ENCODE measurements at regions not wholly inside any gene's neighbourhood (a gene's known extent, or its start where the extent isn't known, plus 50 kb on each side); places are given as distances from the start of the nearest gene placed in this dataset.

- DNase-seq (ENCODE audit: low spot score): no peak
These were observed 738.1 kb downstream of the QKI start for GRCh38 chr6:164152611-164153010.

GRCh38 chr6:164151161-164152120, 736.9 kb downstream of the QKI start:
- no peak for DNase-seq (ENCODE audit: low spot score)

DNA sequence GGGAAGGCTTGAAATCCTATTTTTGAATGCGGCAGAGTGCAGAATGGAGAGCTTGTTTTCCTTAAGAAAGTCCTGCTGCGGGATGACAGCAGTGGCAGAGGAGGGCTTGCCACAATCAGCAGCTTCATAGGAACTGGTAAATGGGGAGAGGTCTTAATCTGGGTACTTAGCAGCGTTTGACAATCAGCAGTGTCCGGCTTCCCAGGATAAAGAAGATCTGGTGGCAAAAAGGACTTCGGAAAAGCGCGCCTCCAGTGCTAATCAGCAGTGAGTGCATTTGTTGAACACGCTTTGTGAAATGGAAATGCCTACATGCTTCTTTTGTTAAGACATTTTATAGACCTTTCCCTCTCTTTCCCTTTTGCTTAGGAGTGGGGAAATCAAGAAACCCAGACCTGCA, 735.7 kb downstream of the QKI start:
- no peak for DNase-seq (ENCODE audit: low spot score)

GRCh38 chr6:164148788-164149187, 734.3 kb downstream of the QKI start:
- no peak for DNase-seq (ENCODE audit: low spot score)

DNA sequence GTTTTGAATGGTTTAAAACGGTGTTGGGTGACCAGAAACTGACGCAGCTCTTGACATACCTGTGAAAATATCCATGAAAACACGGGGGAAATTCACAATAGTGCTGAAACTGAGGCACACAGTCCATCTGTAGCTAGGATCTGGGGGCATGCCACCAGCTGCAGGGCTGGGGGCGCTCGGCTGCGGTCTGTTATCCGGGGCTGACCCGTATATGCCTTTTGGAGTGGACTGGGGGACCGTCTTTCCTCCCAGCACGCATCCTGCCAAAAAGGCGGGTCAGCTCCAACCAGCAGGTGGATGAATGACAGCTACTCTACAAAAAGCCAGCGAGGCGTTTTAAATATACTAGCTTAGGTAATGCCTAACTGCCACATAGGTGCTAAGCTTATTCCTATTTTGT, 729.8 kb downstream of the QKI start:
- DNase-seq (ENCODE audit: low spot score): no peak

- no peak for DNase-seq (ENCODE audit: low spot score)
These were observed 727.8 kb downstream of the QKI start for GRCh38 chr6:164142322-164142721.

DNA sequence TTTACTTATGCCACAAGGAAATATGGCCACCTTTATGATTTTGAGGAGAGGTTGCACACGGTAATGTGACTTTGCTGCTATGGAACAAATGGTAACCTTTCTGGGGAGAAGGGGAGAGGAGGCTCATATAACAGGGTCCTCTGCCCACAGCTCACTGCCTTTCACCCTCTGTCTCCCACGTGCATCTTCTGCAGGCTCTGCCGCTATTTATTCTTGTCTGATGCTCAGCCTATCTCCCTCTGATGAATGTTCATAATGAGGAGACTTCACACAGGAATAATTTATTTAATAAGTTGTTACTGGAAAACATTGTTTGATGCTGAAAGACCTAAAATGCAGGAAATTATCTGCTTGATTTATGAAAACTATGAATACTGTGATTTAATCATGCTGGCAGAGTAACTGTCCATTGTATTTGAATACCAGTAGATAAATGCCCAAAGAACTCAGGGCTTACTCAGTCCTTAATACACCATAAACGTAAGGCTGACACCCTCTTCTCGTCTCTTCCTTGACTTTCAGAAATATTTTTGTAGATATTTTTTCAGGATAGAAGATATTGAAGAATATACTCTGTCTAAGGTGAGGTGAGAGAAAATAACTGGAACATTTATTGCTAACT, 721.1 kb downstream of the QKI start:
- DNase-seq (ENCODE audit: low spot score): no peak

DNA sequence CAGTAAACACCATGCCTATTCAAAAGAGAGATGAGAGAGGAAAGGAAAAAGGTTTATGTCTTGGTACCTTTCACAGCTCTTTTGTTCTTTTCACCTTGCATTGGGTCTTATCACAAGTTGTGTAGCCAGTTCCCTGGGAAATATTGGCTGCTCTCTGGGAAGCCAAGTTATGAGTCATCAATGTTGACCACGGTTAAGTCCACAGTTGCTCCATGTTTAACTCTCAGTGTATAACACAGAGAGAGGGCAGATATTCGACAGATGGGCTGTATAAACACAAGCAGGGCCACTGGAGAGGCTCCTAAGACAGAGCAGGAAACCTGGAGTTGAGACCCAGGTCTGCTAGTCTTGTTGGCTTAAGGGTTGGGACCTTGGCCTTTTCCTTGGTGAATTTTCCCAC, 718.6 kb downstream of the QKI start:
- DNase-seq (ENCODE audit: low spot score): no peak

DNA sequence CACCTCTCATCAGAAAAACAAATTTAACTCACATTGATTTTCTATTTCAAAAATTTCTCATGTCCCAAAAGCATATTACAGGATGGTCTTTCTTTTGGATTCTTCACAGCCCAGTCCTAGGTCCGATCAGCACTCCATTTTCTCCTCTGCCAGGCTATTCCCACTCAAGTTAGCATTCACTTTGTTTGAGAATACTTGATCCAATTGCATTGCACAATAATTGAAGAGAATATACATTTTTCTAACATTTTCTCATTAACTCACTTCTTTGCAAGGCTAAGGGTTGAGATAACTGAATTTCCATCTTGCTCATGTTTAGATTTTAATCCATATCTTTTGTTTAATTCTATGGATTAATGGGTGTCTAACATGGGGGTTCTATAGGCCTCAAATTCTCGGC, 716.1 kb downstream of the QKI start:
- DNase-seq (ENCODE audit: low spot score): no peak

- DNase-seq (ENCODE audit: low spot score): no peak
These were observed 715.6 kb downstream of the QKI start for GRCh38 chr6:164130151-164130550.

GRCh38 chr6:164129218-164129617, 714.7 kb downstream of the QKI start:
- no peak for DNase-seq (ENCODE audit: low spot score)

DNA sequence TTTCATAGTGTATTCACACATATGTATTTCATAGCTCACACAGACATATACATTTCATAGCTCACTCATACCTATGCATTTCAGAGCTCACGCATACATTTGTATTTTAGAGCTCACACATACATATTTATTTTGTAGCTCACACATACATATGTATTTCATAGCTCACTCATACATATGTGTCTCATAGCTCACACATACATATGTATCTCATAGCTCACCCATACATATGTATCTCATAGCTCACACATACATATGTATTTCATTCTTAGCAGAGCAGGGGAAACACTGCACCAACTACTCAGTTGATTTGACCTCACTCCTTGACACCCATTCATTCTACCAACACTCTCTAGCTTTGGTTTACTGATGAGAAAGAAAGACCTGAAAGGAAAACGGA, 713.6 kb downstream of the QKI start:
- no peak for DNase-seq (ENCODE audit: low spot score)

DNA sequence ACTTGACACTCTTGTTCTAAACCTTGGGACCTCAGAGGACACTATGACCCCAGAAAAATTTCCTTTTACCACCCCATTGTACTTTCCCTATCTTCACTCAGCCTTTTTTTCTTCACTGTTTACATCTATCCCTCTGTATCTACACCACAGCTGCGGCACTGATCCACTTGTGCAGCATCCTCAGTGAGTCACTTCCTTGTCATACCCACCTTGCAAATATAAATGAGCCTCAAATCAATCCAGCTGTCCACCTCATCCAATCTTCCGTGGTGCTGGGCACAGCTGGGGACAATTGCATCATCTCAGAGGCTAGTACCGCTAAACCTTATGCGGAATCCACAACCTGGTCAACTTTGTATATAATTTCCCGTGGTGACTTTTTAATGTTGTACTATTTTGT, 710.5 kb downstream of the QKI start:
- no peak for DNase-seq (ENCODE audit: low spot score)

GRCh38 chr6:164124473-164124872, 710.0 kb downstream of the QKI start:
- no peak for DNase-seq (ENCODE audit: low spot score)

GRCh38 chr6:164122109-164122508, 707.6 kb downstream of the QKI start:
- DNase-seq (ENCODE audit: low spot score): no peak

DNA sequence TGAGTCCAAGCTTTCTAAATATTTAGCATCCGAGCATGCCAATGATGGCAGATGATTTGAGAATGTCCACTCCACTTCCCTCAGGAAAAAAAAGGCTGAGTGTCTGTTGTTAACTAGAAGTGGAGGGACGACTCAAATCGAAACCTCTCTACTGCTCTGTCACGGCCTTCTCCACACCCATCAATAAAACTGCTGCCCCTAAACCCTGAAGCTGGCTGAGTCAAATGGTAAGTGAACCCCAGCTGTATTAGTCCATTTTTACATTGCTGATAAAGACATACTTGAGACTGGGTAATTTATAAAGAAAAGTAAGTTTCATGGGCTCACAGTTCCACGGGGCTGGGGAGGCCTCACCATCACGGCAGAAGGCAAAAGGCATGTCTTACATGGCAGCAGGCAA, 707.0 kb downstream of the QKI start:
- DNase-seq (ENCODE audit: low spot score): no peak

DNA sequence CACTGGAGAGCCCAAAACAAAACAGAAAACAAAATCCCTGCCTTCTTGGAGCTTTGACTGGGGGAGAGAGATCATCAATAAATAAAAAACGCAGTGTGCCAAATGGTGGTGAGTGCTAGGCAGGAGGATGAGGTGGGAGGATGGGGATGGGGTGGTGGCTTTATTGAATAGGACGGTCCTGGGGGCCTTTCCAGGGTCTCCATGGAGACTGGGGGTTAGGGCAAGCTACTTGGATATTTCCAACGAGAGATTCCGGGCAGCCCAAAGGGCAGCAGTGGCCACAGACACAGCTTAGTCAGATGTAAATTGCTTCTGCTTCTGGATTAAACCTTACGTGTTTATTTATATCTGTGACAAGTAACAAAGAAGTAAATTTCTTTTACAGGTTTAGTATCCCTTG, 700.1 kb downstream of the QKI start:
- DNase-seq (ENCODE audit: low spot score): no peak

GRCh38 chr6:164114051-164114450, 699.5 kb downstream of the QKI start:
- no peak for DNase-seq (ENCODE audit: low spot score)

- DNase-seq (ENCODE audit: low spot score): no peak
These were observed 699.1 kb downstream of the QKI start for GRCh38 chr6:164113637-164114036.

DNA sequence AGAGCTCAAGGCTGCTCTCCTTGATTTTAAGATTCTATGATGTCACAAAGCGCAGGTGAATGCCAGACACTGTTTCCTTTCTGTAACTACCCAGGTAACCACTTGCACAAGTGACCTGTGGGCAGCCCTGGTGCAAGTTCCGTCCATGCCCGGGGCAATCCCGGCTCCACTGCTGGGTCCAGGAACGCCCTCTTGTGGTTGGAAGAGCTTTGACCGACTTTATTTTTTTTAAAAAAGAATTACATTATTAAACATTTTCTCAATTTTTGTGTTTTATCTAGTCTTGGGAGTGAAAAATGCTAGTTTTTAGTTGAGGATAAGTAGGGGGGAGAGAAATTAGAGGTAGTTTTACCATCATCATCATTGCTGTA, 695.2 kb downstream of the QKI start:
- DNase-seq (ENCODE audit: low spot score): no peak

- peak; percentile 69 for DNase-seq (ENCODE audit: low spot score)
These were observed 694.6 kb downstream of the QKI start for GRCh38 chr6:164108869-164109769.

- DNase-seq (ENCODE audit: low spot score): no peak
These were observed 693.6 kb downstream of the QKI start for GRCh38 chr6:164108092-164108491.
